K562 (cell line): ENCODE measurements at regions not wholly inside any gene's neighbourhood (a gene's known extent, or its start where the extent isn't known, plus 50 kb on each side); places are given as distances from the start of the nearest gene placed in this dataset.

Experiments
- ATAC-seq: fragments of 200-7000 bp; cut with Tn5 transposase; 3 replicates; pipeline ENCODE4 v1.9.1; 2020; ENCODE audit warnings: moderate library complexity
- BruUV-seq: library from RNA; stranded (reverse); fragments of 400-500 nt; replicated peaks from 2 replicates; lab custom pipeline; 2021; lab: Mats Ljungman, UMichigan
- CTCF ChIA-PET: fragments of 300-600 bp; formaldehyde crosslinking; extraction: SDS; loops from one replicate; lab custom pipeline; 2021; ENCODE audit warnings: low intra/inter-chr PET ratio; lab: Yijun Ruan, JAX
- POLR2A ChIA-PET: fragments of 300-600, 350-650 bp; sonication (Branson Sonifier 250); formaldehyde crosslinking; extraction: SDS; loops from one replicate; lab custom pipeline; 2021; ENCODE audit warnings: antibody characterized with exemption, inconsistent platforms; lab: Yijun Ruan, JAX
- DNase-seq, 4 experiments: peaks; one replicate each; pipeline versions ENCODE4 v3.0.0 to v3.0.0-alpha.2; 2011 to 2018; ENCODE audit warnings: low spot score in 3 of 4, mixed read lengths in 3 of 4; ENCODE audit errors: extremely low read depth in 1 of 4
- FAIRE-seq: peaks from 2 replicates; lab custom pipeline; 2011; peaks lifted over from hg19 to GRCh38; lab: Jason Lieb, UNC
- H2AFZ ChIP-seq: 2 replicates; pipeline ENCODE4 v1.6.0; 2011; ENCODE audit warnings: low read depth, low read length, control low read depth, inconsistent platforms
- H3K27ac ChIP-seq: fragments of 200-600 bp; 3 replicates; pipeline ENCODE4 v1.8.0; 2011; ENCODE audit warnings: low read depth, mild to moderate bottlenecking, control low read depth, inconsistent platforms, low read length, moderate library complexity, mixed read lengths; ENCODE audit errors: extremely low read depth
- H3K27me3 ChIP-seq, 2 experiments: fragments of 300-600 bp in 1 of 2; 2 replicates in 1 of 2; 3 replicates in 1 of 2; pipeline versions ENCODE4 v1.6.0 to v1.8.0; 2011; ENCODE audit warnings: inconsistent platforms in 2 of 2, low read length in 2 of 2, mild to moderate bottlenecking in 1 of 2, mixed read lengths in 1 of 2, moderate library complexity in 1 of 2; ENCODE audit not compliant: control insufficient read depth in 2 of 2, insufficient read depth in 2 of 2
- H3K36me3 ChIP-seq: fragments of 300-600 bp; 3 replicates; pipeline ENCODE4 v1.8.0; 2011; ENCODE audit warnings: mild to moderate bottlenecking, low read length, inconsistent platforms; ENCODE audit not compliant: control insufficient read depth, insufficient read depth
- H3K4me1 ChIP-seq, 2 experiments: fragments of 200-600 bp in 1 of 2; replicated peaks in 1 of 2; 2 replicates in 1 of 2; 3 replicates in 1 of 2; pipeline versions ENCODE4 v1.5.1 to v1.8.0; 2011; ENCODE audit warnings: inconsistent platforms in 2 of 2, low read length in 2 of 2, mild to moderate bottlenecking in 1 of 2, mixed read lengths in 1 of 2, moderate library complexity in 1 of 2; ENCODE audit not compliant: control insufficient read depth in 2 of 2, insufficient read depth in 2 of 2
- H3K4me2 ChIP-seq: 2 replicates; pipeline ENCODE4 v1.6.1; 2011; ENCODE audit warnings: low read length, control low read depth, inconsistent platforms, mixed read lengths; ENCODE audit not compliant: insufficient read depth
- H3K4me3 ChIP-seq: fragments of 200-600 bp; sonication (generic), shearing (Covaris generic); 2 replicates; pipeline ENCODE4 v1.5.1; 2016; ENCODE audit warnings: control low read depth, inconsistent platforms
- H3K79me2 ChIP-seq: fragments of 200-600 bp; 3 replicates; pipeline ENCODE4 v1.8.0; 2011; ENCODE audit warnings: low read length, inconsistent platforms; ENCODE audit not compliant: control insufficient read depth, insufficient read depth
- H3K9ac ChIP-seq, 2 experiments: 2 replicates each; pipeline versions ENCODE4 v1.6.0 to v1.6.1; 2011; ENCODE audit warnings: low read depth in 2 of 2, low read length in 2 of 2, control low read depth in 1 of 2, inconsistent platforms in 1 of 2, mild to moderate bottlenecking in 1 of 2, mixed read lengths in 1 of 2; ENCODE audit not compliant: insufficient read depth in 1 of 2
- H3K9me1 ChIP-seq: one replicate; pipeline ENCODE4 v1.6.0; 2011; ENCODE audit warnings: inconsistent platforms, mild to moderate bottlenecking, low read length, moderate library complexity; ENCODE audit not compliant: control insufficient read depth, insufficient read depth
- H3K9me3 ChIP-seq: replicated peaks from 2 replicates; pipeline ENCODE4 v1.5.1; 2011; ENCODE audit warnings: low read depth, low read length, inconsistent platforms; ENCODE audit not compliant: control insufficient read depth, insufficient read depth
- H4K20me1 ChIP-seq: replicated peaks from 2 replicates; pipeline ENCODE4 v1.6.1; 2011; ENCODE audit warnings: low read length, inconsistent platforms, mixed read lengths; ENCODE audit not compliant: control insufficient read depth, insufficient read depth
- BACH1 ChIP-seq: fragments of 200-800 bp; sonication (Bioruptor generic); IDR thresholded peaks from 2 replicates; pipeline ENCODE4 v1.6.1; 2016; ENCODE audit warnings: missing genetic modification characterization, missing compliant biosample characterization
- BHLHE40 ChIP-seq: IDR thresholded peaks from 2 replicates; pipeline ENCODE4 v1.6.1; 2011; ENCODE audit warnings: low read length, improper control_type of control experiment
- EGR1 ChIP-seq: fragments of 450-650 bp; conservative IDR thresholded peaks from 2 replicates; pipeline ENCODE4 v1.6.1; 2017; ENCODE audit warnings: mild to moderate bottlenecking
- ID3 ChIP-seq, 2 experiments: fragments of 250-450 bp in 1 of 2; fragments of 450-650 bp in 1 of 2; sonication (Bioruptor Pico) in 1 of 2; IDR thresholded peaks; 2 replicates each; pipeline versions ENCODE4 v1.6.1 to v1.8.0; 2016 to 2021; ENCODE audit warnings: mild to moderate bottlenecking in 2 of 2, moderate library complexity in 2 of 2, missing compliant biosample characterization in 1 of 2, missing genetic modification characterization in 1 of 2
- MED1 ChIP-seq: sonication (generic); formaldehyde crosslinking; IDR thresholded peaks from 2 replicates; pipeline ENCODE4 v1.8.1; 2023; ENCODE audit warnings: missing genetic modification reagents, borderline replicate concordance
- MEIS2 ChIP-seq: fragments of 450-650 bp; IDR thresholded peaks from 2 replicates; pipeline ENCODE4 v1.6.1; 2014; ENCODE audit warnings: mild to moderate bottlenecking; ENCODE audit not compliant: partially characterized antibody
- NRF1 ChIP-seq, 2 experiments: fragments of 450-650 bp; IDR thresholded peaks in 1 of 2; conservative IDR thresholded peaks in 1 of 2; 2 replicates each; pipeline ENCODE4 v1.6.1; 2014; ENCODE audit warnings: mild to moderate bottlenecking in 2 of 2
- TOE1 ChIP-seq, 2 experiments: fragments of 450-650 bp in 1 of 2; sonication (generic) in 1 of 2; formaldehyde crosslinking in 1 of 2; IDR thresholded peaks; 2 replicates each; pipeline versions ENCODE4 v1.7.1 to v1.8.0; 2016 to 2022; ENCODE audit warnings: borderline replicate concordance in 2 of 2, mild to moderate bottlenecking in 2 of 2, antibody characterized with exemption in 1 of 2, inconsistent platforms in 1 of 2, low read depth in 1 of 2, missing genetic modification reagents in 1 of 2, moderate library complexity in 1 of 2
- TSC22D4 ChIP-seq: fragments of 450-650 bp; IDR thresholded peaks from 2 replicates; pipeline ENCODE4 v1.6.1; 2016; ENCODE audit warnings: missing genetic modification characterization, missing biosample characterization, control low read depth
- ZBTB8A ChIP-seq: fragments of 450-650 bp; IDR thresholded peaks from 2 replicates; pipeline ENCODE4 v1.6.1; 2018; ENCODE audit warnings: mild to moderate bottlenecking, moderate library complexity; ENCODE audit not compliant: partially characterized antibody
- ZNF280B ChIP-seq: fragments of 250-450 bp; sonication (Bioruptor Pico); IDR thresholded peaks from 2 replicates; pipeline ENCODE4 v1.5.1; 2021; ENCODE audit warnings: mild to moderate bottlenecking
- ZNF766 ChIP-seq: fragments of 200-800 bp; sonication (Bioruptor generic); conservative IDR thresholded peaks from 2 replicates; pipeline ENCODE4 v1.6.1; 2016; ENCODE audit warnings: missing genetic modification characterization, missing compliant biosample characterization
- WGBS: fragments of 100-300 bp; shearing (Covaris generic); methylation state at CpG from one replicate; pipeline ENCODE4 v1.1.6; 2016; ENCODE audit warnings: low coverage, mixed read lengths; ENCODE audit not compliant: insufficient coverage; ENCODE audit errors: missing lambda C conversion rate; 5-methylcytosine and 5-hydroxymethylcytosine counted together
- in situ Hi-C: fragments of 300-500 bp; cut with MboI; formaldehyde crosslinking; loops from 4 replicates; pipeline ENCODE4 v1.15.0; 2018; ENCODE audit warnings: inconsistent platforms, mixed read lengths
- intact Hi-C: fragments of 100-400 bp; cut with micrococcal nuclease; formaldehyde crosslinking; loops from 2 replicates; pipeline ENCODE4 v1.14.2; 2022

- no TSS peak for BruUV-seq
- Histone ChIP-seq H4K20me1 (no peaks in the 10 kb centered on the region), H3K9me1 (no peaks in the 10 kb centered on the region), H3K4me1 (no peaks in the 10 kb centered on the region), H3K4me2 (no peak overlapping the region)
- WGBS: 0% methylated on average over 5 of the region's 5 CpGs
- intact Hi-C loops: no loop called here
- no peak for ATAC-seq
- TF ChIP-seq ID3 (CRISPR knock-in tag; IDR thresholded peaks at IDR 0.05) (no peak), ID3 (tag; IDR thresholded peaks at IDR 0.05) (no peak), MED1 (CRISPR knock-in tag) (no peak), ZBTB8A (no peak), BACH1 (no peak), EGR1 (no peak), ZNF280B (CRISPR knock-in tag) (no peak), TOE1 (IDR thresholded peaks at IDR 0.05; ENCODE audit: borderline replicate concordance) (no peak), TOE1 (CRISPR knock-in tag; IDR thresholded peaks at IDR 0.05; ENCODE audit: borderline replicate concordance, low read depth) (no peak), MEIS2 (no peak), ZNF766 (no peak), BHLHE40 (no peak), TSC22D4 (no peak), NRF1 (conservative IDR thresholded peaks at IDR 0.05 in 1 of 2, IDR thresholded peaks at IDR 0.05 in 1 of 2) (no peak)
- TF ChIP-seq, all 486 proteins: peak for 0
- ChIA-PET POLR2A (no interaction called here), CTCF (no interaction called here)
- Histone ChIP-seq H2AFZ (no peak overlapping the region), H3K27me3 (no peaks in the 10 kb centered on the region), H3K36me3 (no peaks in the 10 kb centered on the region), H3K79me2 (no peaks in the 10 kb centered on the region), H3K9me3 (no peaks in the 10 kb centered on the region), H3K9ac (no peak overlapping the region), H3K4me3 (no peak overlapping the region), H3K27ac (no peak overlapping the region)
- no peak for DNase-seq
- no peak for FAIRE-seq
- in situ Hi-C loops: no loop called here
These were observed 906.7 kb upstream of the CELF2 start for GRCh38 chr10:10110844-10111490.
